HepG2 (cell line): ENCODE measurements at regions not wholly inside any gene's neighbourhood (a gene's known extent, or its start where the extent isn't known, plus 50 kb on each side); places are given as distances from the start of the nearest gene placed in this dataset.
A peak's percentile ranks its signal among the peaks of the same experiment; 100 is the strongest.

ENCODE experiments used
- ADNP ChIP-seq: sonication (generic); formaldehyde crosslinking; IDR thresholded peaks from 2 replicates; pipeline ENCODE4 v1.4.0; 2020; ENCODE audit warnings: missing genetic modification reagents
- ATF7 ChIP-seq, 2 experiments: fragments of 450-650 bp in 1 of 2; sonication (generic) in 1 of 2; formaldehyde crosslinking in 1 of 2; IDR thresholded peaks; 2 replicates each; pipeline versions ENCODE4 v1.4.0 to v1.6.1; 2016 to 2020; ENCODE audit warnings: antibody characterized with exemption in 1 of 2, mild to moderate bottlenecking in 1 of 2, missing genetic modification reagents in 1 of 2
- FOXM1 ChIP-seq: sonication (generic); formaldehyde crosslinking; IDR thresholded peaks from 2 replicates; pipeline ENCODE4 v1.5.0; 2020; ENCODE audit warnings: missing genetic modification reagents
- REL ChIP-seq: sonication (generic); formaldehyde crosslinking; conservative IDR thresholded peaks from 2 replicates; pipeline ENCODE4 v1.8.0; 2022; ENCODE audit warnings: mild to moderate bottlenecking, missing genetic modification reagents, moderate library complexity
- REPIN1 ChIP-seq: sonication (generic); formaldehyde crosslinking; IDR thresholded peaks from 2 replicates; pipeline ENCODE4 v1.8.0; 2022; ENCODE audit warnings: missing genetic modification reagents, low read depth, mild to moderate bottlenecking, borderline replicate concordance
- TBP ChIP-seq: sonication (generic); formaldehyde crosslinking; IDR thresholded peaks from 2 replicates; pipeline ENCODE4 v1.5.0; 2020; ENCODE audit warnings: missing genetic modification reagents
- ZC3H4 ChIP-seq: sonication (generic); formaldehyde crosslinking; IDR thresholded peaks from 2 replicates; pipeline ENCODE4 v1.4.0; 2020; ENCODE audit warnings: missing genetic modification reagents, borderline replicate concordance
- ZNF282 ChIP-seq: fragments of 450-650 bp; IDR thresholded peaks from 2 replicates; pipeline ENCODE4 v1.6.1; 2018; ENCODE audit not compliant: partially characterized antibody
- ZNF839 ChIP-seq: sonication (generic); formaldehyde crosslinking; IDR thresholded peaks from 2 replicates; pipeline ENCODE4 v1.4.0; 2020; ENCODE audit warnings: missing genetic modification reagents, mild to moderate bottlenecking, borderline replicate concordance
- TF ChIP-seq, protein P1 (sequence below): sonication (generic); formaldehyde crosslinking; IDR thresholded peaks from 2 replicates; pipeline ENCODE4 v1.4.0; 2020; ENCODE audit warnings: mild to moderate bottlenecking, missing genetic modification reagents, borderline replicate concordance
- TF ChIP-seq, protein P2 (sequence below): sonication (generic); formaldehyde crosslinking; IDR thresholded peaks from 2 replicates; pipeline ENCODE4 v1.5.0; 2020; ENCODE audit warnings: missing genetic modification reagents
- TF ChIP-seq, protein P3 (sequence below): IDR thresholded peaks from 2 replicates; pipeline ENCODE4 v1.6.1; 2016; ENCODE audit warnings: missing biosample characterization, missing genetic modification reagents, low read depth
- TF ChIP-seq, protein P4 (sequence below): sonication (generic); formaldehyde crosslinking; IDR thresholded peaks from 2 replicates; pipeline ENCODE4 v1.5.0; 2020; ENCODE audit warnings: mild to moderate bottlenecking, missing genetic modification reagents
- TF ChIP-seq, protein P5 (sequence below): sonication (generic); formaldehyde crosslinking; IDR thresholded peaks from 2 replicates; pipeline ENCODE4 v1.8.1; 2022; ENCODE audit warnings: low read depth, mild to moderate bottlenecking, missing genetic modification reagents
- TF ChIP-seq, protein P6 (sequence below): sonication (generic); formaldehyde crosslinking; IDR thresholded peaks from 2 replicates; pipeline ENCODE4 v1.8.1; 2022; ENCODE audit warnings: mild to moderate bottlenecking, missing genetic modification reagents

DNA sequence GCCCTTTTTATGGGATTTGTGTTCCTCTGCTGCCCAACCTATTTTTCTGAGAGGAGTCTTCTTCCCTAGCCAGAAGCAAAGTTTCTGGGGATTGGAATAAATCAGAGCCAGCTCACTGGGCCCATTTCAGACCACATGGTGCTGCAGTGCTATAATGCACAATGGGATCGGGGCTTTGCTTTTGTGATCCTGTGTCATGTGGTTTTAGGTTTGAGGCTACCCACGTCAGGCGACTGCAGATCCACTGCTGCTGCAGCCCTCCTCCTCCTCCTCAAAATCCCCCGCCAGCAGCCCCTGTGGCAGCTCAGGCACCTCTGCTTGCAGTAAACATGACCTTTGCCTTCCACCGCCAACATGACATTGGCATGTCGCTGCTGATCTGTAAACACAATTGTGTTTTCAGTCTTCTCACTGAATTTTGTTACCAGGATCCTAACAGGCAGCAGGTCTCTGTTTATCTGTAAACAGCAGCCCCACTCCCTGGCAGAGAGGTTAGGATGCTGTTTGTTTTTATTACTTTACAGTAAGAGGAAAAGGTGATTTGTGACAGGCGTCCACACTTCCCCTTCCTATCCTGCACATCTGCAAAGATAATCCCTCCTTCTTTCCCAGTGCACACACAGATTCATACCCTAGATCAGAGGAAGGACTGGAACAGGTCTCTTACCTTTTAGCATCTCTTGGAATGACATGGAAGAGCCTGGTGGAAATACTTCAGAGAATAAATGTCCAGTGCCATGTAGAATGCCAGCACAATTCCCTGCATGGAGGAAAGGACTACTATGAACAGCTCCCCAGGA lies 130.8 kb downstream of the FOXI3 start (continued):
- TF ChIP-seq, protein P1, sequence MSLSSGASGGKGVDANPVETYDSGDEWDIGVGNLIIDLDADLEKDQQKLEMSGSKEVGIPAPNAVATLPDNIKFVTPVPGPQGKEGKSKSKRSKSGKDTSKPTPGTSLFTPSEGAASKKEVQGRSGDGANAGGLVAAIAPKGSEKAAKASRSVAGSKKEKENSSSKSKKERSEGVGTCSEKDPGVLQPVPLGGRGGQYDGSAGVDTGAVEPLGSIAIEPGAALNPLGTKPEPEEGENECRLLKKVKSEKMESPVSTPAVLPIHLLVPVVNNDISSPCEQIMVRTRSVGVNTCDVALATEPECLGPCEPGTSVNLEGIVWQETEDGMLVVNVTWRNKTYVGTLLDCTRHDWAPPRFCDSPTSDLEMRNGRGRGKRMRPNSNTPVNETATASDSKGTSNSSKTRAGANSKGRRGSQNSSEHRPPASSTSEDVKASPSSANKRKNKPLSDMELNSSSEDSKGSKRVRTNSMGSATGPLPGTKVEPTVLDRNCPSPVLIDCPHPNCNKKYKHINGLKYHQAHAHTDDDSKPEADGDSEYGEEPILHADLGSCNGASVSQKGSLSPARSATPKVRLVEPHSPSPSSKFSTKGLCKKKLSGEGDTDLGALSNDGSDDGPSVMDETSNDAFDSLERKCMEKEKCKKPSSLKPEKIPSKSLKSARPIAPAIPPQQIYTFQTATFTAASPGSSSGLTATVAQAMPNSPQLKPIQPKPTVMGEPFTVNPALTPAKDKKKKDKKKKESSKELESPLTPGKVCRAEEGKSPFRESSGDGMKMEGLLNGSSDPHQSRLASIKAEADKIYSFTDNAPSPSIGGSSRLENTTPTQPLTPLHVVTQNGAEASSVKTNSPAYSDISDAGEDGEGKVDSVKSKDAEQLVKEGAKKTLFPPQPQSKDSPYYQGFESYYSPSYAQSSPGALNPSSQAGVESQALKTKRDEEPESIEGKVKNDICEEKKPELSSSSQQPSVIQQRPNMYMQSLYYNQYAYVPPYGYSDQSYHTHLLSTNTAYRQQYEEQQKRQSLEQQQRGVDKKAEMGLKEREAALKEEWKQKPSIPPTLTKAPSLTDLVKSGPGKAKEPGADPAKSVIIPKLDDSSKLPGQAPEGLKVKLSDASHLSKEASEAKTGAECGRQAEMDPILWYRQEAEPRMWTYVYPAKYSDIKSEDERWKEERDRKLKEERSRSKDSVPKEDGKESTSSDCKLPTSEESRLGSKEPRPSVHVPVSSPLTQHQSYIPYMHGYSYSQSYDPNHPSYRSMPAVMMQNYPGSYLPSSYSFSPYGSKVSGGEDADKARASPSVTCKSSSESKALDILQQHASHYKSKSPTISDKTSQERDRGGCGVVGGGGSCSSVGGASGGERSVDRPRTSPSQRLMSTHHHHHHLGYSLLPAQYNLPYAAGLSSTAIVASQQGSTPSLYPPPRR (CRISPR knock-in tag): peak; percentile 68; the same call in 1 of the 2 replicates
- TF ChIP-seq REL (CRISPR knock-in tag) (no peak), FOXM1 (no peak), REPIN1 (CRISPR knock-in tag) (peak; percentile 44; the same call in 1 of the 2 replicates), ADNP (CRISPR knock-in tag) (no peak), ATF7 (IDR thresholded peaks at IDR 0.05) (no peak), ATF7 (CRISPR knock-in tag; IDR thresholded peaks at IDR 0.05) (no peak; the same call in 1 of the 2 replicates), ZNF839 (CRISPR knock-in tag) (no peak), ZNF282 (no peak), ZC3H4 (CRISPR knock-in tag) (no peak), TBP (CRISPR knock-in tag) (no peak)
- TF ChIP-seq, protein P2, sequence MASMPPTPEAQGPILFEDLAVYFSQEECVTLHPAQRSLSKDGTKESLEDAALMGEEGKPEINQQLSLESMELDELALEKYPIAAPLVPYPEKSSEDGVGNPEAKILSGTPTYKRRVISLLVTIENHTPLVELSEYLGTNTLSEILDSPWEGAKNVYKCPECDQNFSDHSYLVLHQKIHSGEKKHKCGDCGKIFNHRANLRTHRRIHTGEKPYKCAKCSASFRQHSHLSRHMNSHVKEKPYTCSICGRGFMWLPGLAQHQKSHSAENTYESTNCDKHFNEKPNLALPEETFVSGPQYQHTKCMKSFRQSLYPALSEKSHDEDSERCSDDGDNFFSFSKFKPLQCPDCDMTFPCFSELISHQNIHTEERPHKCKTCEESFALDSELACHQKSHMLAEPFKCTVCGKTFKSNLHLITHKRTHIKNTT (CRISPR knock-in tag): no peak
- TF ChIP-seq, protein P3, sequence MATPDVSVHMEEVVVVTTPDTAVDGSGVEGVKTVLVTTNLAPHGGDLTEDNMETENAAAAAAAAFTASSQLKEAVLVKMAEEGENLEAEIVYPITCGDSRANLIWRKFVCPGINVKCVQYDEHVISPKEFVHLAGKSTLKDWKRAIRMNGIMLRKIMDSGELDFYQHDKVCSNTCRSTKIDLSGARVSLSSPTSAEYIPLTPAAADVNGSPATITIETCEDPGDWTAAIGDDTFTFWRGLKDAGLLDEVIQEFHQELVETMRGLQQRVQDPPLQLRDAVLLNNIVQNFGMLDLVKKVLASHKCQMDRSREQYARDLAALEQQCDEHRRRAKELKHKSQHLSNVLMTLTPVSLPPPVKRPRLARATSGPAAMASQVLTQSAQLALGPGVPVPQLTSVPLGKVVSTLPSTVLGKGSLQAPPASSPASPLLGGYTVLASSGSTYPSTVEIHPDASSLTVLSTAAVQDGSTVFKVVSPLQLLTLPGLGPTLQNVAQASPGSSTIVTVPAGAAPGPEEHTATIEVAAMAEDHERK (CRISPR knock-in tag): no peak
- TF ChIP-seq, protein P4, sequence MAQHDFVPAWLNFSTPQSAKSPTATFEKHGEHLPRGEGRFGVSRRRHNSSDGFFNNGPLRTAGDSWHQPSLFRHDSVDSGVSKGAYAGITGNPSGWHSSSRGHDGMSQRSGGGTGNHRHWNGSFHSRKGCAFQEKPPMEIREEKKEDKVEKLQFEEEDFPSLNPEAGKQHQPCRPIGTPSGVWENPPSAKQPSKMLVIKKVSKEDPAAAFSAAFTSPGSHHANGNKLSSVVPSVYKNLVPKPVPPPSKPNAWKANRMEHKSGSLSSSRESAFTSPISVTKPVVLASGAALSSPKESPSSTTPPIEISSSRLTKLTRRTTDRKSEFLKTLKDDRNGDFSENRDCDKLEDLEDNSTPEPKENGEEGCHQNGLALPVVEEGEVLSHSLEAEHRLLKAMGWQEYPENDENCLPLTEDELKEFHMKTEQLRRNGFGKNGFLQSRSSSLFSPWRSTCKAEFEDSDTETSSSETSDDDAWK (CRISPR knock-in tag): no peak
- TF ChIP-seq, protein P5, sequence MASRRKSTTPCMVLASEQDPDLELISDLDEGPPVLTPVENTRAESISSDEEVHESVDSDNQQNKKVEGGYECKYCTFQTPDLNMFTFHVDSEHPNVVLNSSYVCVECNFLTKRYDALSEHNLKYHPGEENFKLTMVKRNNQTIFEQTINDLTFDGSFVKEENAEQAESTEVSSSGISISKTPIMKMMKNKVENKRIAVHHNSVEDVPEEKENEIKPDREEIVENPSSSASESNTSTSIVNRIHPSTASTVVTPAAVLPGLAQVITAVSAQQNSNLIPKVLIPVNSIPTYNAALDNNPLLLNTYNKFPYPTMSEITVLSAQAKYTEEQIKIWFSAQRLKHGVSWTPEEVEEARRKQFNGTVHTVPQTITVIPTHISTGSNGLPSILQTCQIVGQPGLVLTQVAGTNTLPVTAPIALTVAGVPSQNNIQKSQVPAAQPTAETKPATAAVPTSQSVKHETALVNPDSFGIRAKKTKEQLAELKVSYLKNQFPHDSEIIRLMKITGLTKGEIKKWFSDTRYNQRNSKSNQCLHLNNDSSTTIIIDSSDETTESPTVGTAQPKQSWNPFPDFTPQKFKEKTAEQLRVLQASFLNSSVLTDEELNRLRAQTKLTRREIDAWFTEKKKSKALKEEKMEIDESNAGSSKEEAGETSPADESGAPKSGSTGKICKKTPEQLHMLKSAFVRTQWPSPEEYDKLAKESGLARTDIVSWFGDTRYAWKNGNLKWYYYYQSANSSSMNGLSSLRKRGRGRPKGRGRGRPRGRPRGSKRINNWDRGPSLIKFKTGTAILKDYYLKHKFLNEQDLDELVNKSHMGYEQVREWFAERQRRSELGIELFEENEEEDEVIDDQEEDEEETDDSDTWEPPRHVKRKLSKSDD (CRISPR knock-in tag): no peak
- TF ChIP-seq, protein P6, sequence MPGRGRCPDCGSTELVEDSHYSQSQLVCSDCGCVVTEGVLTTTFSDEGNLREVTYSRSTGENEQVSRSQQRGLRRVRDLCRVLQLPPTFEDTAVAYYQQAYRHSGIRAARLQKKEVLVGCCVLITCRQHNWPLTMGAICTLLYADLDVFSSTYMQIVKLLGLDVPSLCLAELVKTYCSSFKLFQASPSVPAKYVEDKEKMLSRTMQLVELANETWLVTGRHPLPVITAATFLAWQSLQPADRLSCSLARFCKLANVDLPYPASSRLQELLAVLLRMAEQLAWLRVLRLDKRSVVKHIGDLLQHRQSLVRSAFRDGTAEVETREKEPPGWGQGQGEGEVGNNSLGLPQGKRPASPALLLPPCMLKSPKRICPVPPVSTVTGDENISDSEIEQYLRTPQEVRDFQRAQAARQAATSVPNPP: no peak
